Trophoblast cell (in vitro differentiated cells and primary cell): ENCODE measurements at regions not wholly inside any gene's neighbourhood (a gene's known extent, or its start where the extent isn't known, plus 50 kb on each side); places are given as distances from the start of the nearest gene placed in this dataset.

Source experiments
- DNase-seq, 2 donors: peaks; one replicate each; pipeline ENCODE4 v3.0.0-alpha.2; 2016
- H2AFZ ChIP-seq: 2 replicates; pipeline ENCODE4 v1.6.1; 2013; ENCODE audit warnings: low read length, moderate library complexity, mild to moderate bottlenecking; ENCODE audit not compliant: insufficient read depth, poor library complexity
- H2AK5ac ChIP-seq: 2 replicates; pipeline ENCODE4 v1.6.1; 2013; ENCODE audit warnings: mild to moderate bottlenecking, low read length
- H2BK120ac ChIP-seq: 2 replicates; pipeline ENCODE4 v1.6.1; 2013; ENCODE audit warnings: low read length, mild to moderate bottlenecking, moderate library complexity; ENCODE audit not compliant: insufficient read depth, poor library complexity
- H2BK12ac ChIP-seq: 2 replicates; pipeline ENCODE4 v1.6.1; 2013; ENCODE audit warnings: mild to moderate bottlenecking, low read length, moderate library complexity
- H2BK5ac ChIP-seq: 2 replicates; pipeline ENCODE4 v1.6.1; 2013; ENCODE audit warnings: low read length, low read depth, moderate library complexity, mild to moderate bottlenecking; ENCODE audit not compliant: poor library complexity
- H3K14ac ChIP-seq: 2 replicates; pipeline ENCODE4 v1.6.1; 2013; ENCODE audit warnings: mild to moderate bottlenecking, low read length
- H3K18ac ChIP-seq: 2 replicates; pipeline ENCODE4 v1.6.1; 2013; ENCODE audit warnings: mild to moderate bottlenecking, low read length
- H3K23ac ChIP-seq: 2 replicates; pipeline ENCODE4 v1.6.1; 2013; ENCODE audit warnings: low read length
- H3K27ac ChIP-seq: 2 replicates; pipeline ENCODE4 v1.5.1; 2013; ENCODE audit warnings: low read depth, mild to moderate bottlenecking, inconsistent platforms, low read length, moderate library complexity
- H3K27me3 ChIP-seq: 2 replicates; pipeline ENCODE4 v1.6.1; 2013; ENCODE audit warnings: inconsistent platforms, mild to moderate bottlenecking, low read length, moderate library complexity; ENCODE audit not compliant: insufficient read depth
- H3K36me3 ChIP-seq, 2 experiments: 1 replicate in 1 of 2; 2 replicates in 1 of 2; pipeline ENCODE4 v1.6.1; 2013; ENCODE audit warnings: low read length in 2 of 2, mild to moderate bottlenecking in 2 of 2, moderate library complexity in 1 of 2; ENCODE audit not compliant: insufficient read depth in 2 of 2, control insufficient read depth in 1 of 2
- H3K4ac ChIP-seq: 2 replicates; pipeline ENCODE4 v1.6.1; 2013; ENCODE audit warnings: low read depth, mild to moderate bottlenecking, low read length, moderate library complexity
- H3K4me1 ChIP-seq, 2 experiments: 1 replicate in 1 of 2; 2 replicates in 1 of 2; pipeline ENCODE4 v1.6.1; 2013; ENCODE audit warnings: low read length in 2 of 2, mild to moderate bottlenecking in 2 of 2, moderate library complexity in 1 of 2; ENCODE audit not compliant: insufficient read depth in 2 of 2, control insufficient read depth in 1 of 2
- H3K4me2 ChIP-seq: 2 replicates; pipeline ENCODE4 v1.6.1; 2013; ENCODE audit warnings: inconsistent platforms, mild to moderate bottlenecking, low read length, moderate library complexity
- H3K4me3 ChIP-seq: 2 replicates; pipeline ENCODE4 v1.5.1; 2013; ENCODE audit warnings: mild to moderate bottlenecking, low read depth, low read length, inconsistent platforms
- H3K79me1 ChIP-seq: one replicate; pipeline ENCODE4 v1.6.1; 2013; ENCODE audit warnings: low read length
- H3K79me2 ChIP-seq: 2 replicates; pipeline ENCODE4 v1.6.1; 2013; ENCODE audit warnings: low read length, mild to moderate bottlenecking; ENCODE audit not compliant: control insufficient read depth, insufficient read depth, poor library complexity
- H3K9ac ChIP-seq: 2 replicates; pipeline ENCODE4 v1.6.1; 2013; ENCODE audit warnings: mild to moderate bottlenecking, low read length
- H3K9me3 ChIP-seq: 2 replicates; pipeline ENCODE4 v1.6.1; 2013; ENCODE audit warnings: low read depth, mild to moderate bottlenecking, control low read depth, inconsistent platforms, low read length; ENCODE audit not compliant: insufficient read depth
- H4K12ac ChIP-seq: 2 replicates; pipeline ENCODE4 v1.6.1; 2013; ENCODE audit warnings: low read depth, mild to moderate bottlenecking, low read length, moderate library complexity
- H4K8ac ChIP-seq: 2 replicates; pipeline ENCODE4 v1.6.1; 2013; ENCODE audit warnings: low read depth, mild to moderate bottlenecking, low read length, moderate library complexity
- H4K91ac ChIP-seq: one replicate; pipeline ENCODE4 v1.6.1; 2013; ENCODE audit warnings: low read depth, mild to moderate bottlenecking, low read length, moderate library complexity
- WGBS: extraction: QIAGEN DNeasy Blood & Tissue Kit; methylation state at CpG from one replicate; pipeline ENCODE4 v1.1.7; 2013; ENCODE audit warnings: missing lambda C conversion rate; ENCODE audit not compliant: insufficient read length, insufficient coverage; ENCODE audit errors: extremely low coverage; 5-methylcytosine and 5-hydroxymethylcytosine counted together

DNA sequence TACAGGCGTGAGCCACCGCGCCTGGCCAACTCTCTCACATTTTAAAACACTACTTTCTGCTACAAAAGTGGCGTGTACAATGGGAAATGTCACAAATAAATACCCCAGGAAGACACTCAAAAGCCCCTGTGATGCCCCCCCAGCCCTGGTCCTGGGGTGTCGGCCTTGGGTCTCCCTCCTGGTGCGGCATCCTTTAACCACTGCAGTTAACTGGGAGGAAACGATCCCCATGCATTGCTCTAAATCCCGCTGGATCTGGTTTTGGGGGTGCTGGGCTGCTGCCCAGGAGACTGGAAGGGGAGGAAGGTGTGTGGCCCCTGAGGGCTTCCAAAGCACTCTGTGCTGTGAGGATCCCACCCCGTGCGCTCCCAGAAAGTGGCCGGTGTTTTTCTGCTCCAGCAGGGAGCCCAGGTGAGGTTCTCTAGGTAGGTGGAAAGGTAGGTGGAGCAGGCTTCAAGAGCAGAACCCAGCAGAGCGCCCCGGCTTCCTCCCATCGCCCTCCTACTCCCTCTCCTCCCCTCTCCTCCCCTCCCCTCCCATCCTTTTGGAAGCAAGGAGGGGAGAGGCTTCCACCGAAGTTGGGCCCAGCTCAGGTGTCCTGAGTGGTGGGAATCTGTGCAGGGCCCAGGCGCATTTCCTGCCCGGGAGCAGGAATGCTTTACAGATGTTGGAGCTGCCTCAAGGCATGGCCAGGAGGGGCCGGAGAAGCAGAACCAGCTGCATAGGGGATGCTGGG lies 363.3 kb downstream of the SEC14L1 start:
- Histone ChIP-seq H3K4me1 (peaks cover 0 to 2% of the 10 kb centered on the region in 2 experiments), H4K91ac (no peak overlapping the region), H3K14ac (no peak overlapping the region), H3K79me2 (no peaks in the 10 kb centered on the region), H3K23ac (no peak overlapping the region), H2BK120ac (no peak overlapping the region), H3K4ac (no peak overlapping the region), H2AFZ (no peak overlapping the region), H3K4me3 (no peak overlapping the region), H3K18ac (no peak overlapping the region), H2BK12ac (no peak overlapping the region), H2AK5ac (no peak overlapping the region), H4K8ac (no peak overlapping the region), H2BK5ac (no peak overlapping the region), H3K79me1 (no peaks in the 10 kb centered on the region), H4K12ac (no peak overlapping the region), H3K27me3 (no peaks in the 10 kb centered on the region), H3K36me3 (peaks cover 12 to 19% of the 10 kb centered on the region in 2 experiments), H3K9me3 (no peaks in the 10 kb centered on the region), H3K4me2 (no peak overlapping the region), H3K27ac (no peak overlapping the region), H3K9ac (no peak overlapping the region)
- no CpG with 5 or more reads among the region's 18 CpGs for WGBS
- peak; percentile 48 to 57 for DNase-seq

DNA sequence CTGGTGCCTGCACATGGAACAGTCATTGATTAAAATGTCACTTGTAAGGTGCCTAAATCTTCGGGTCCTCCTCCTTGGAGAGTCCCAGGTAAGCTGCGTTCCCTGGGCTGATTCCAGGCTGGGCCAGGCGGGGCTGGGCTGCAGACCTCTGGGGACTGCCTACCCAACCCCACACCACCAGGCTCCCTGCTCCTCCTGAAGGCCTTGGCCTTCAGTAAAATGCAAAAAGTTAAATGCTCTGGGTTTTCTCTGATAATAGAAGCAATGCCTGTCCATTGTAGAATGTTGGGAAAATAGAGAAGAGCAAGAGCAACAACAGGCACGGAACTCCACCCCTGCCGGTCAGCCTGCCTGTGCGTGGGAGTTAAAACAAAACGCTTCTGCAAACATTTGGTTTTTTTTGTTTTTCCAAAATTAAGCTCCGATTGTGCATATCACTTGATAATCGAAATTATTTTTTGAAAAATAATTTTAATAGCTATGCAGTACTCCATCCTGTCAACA lies 363.9 kb downstream of the SEC14L1 start:
- Histone ChIP-seq H4K8ac (no peak overlapping the region), H3K79me1 (no peaks in the 10 kb centered on the region), H2AK5ac (no peak overlapping the region), H3K4me1 (peaks cover 0 to 2% of the 10 kb centered on the region in 2 experiments), H3K27ac (no peak overlapping the region), H3K4ac (no peak overlapping the region), H4K12ac (no peak overlapping the region), H3K9ac (no peak overlapping the region), H4K91ac (no peak overlapping the region), H2BK5ac (no peak overlapping the region), H3K18ac (no peak overlapping the region), H2BK120ac (no peak overlapping the region), H3K14ac (no peak overlapping the region), H3K23ac (no peak overlapping the region), H3K79me2 (no peaks in the 10 kb centered on the region), H3K9me3 (no peaks in the 10 kb centered on the region), H3K4me2 (no peak overlapping the region), H2AFZ (no peak overlapping the region), H3K4me3 (no peak overlapping the region), H3K27me3 (no peaks in the 10 kb centered on the region), H3K36me3 (peaks cover 7 to 13% of the 10 kb centered on the region in 2 experiments), H2BK12ac (no peak overlapping the region)
- WGBS: no CpG with 5 or more reads among the region's 9 CpGs
- no peak for DNase-seq

DNA sequence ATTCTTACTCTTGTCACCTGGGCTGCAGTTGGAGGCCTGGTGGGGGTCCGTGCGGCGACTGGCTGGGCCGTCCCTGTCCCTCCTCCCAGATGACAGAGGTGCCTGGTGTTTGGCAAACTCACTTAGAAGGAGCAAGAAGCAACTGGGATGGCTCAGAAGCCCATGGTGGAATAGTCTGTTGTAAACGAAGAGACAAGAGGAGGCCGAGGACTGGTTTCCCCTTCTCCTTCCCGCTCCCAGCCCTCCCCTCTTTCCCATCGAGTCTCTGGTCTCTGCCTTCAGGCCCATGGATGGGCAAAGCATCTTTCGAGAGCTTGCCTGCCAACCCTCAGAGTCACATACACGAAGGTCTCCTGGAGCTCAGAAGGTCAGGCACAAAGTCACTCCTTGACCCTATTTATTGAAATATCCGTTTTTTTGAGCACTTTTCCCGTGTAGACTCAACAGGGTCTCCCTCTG lies 364.4 kb downstream of the SEC14L1 start:
- H4K8ac ChIP-seq: no peak overlapping the region
- H3K18ac ChIP-seq: no peak overlapping the region
- no peak overlapping the region for H4K12ac ChIP-seq
- no peaks in the 10 kb centered on the region for H3K79me1 ChIP-seq
- no peak overlapping the region for H3K4me3 ChIP-seq
- no peak overlapping the region for H2BK5ac ChIP-seq
- H3K36me3 ChIP-seq: peaks cover 4 to 8% of the 10 kb centered on the region in 2 experiments
- H4K91ac ChIP-seq: no peak overlapping the region
- H3K27me3 ChIP-seq: no peaks in the 10 kb centered on the region
- H3K79me2 ChIP-seq: no peaks in the 10 kb centered on the region
- no peak overlapping the region for H3K23ac ChIP-seq
- H3K4me1 ChIP-seq: peaks cover 0 to 2% of the 10 kb centered on the region in 2 experiments
- no peak for DNase-seq
- H3K14ac ChIP-seq: no peak overlapping the region
- no peak overlapping the region for H2BK120ac ChIP-seq
- H2AK5ac ChIP-seq: no peak overlapping the region
- no CpG with 5 or more reads among the region's 12 CpGs for WGBS
- no peak overlapping the region for H3K9ac ChIP-seq
- H3K9me3 ChIP-seq: peaks cover 3% of the 10 kb centered on the region
- no peak overlapping the region for H3K4me2 ChIP-seq
- no peak overlapping the region for H3K27ac ChIP-seq
- no peak overlapping the region for H2BK12ac ChIP-seq
- H3K4ac ChIP-seq: no peak overlapping the region
- no peak overlapping the region for H2AFZ ChIP-seq

DNA sequence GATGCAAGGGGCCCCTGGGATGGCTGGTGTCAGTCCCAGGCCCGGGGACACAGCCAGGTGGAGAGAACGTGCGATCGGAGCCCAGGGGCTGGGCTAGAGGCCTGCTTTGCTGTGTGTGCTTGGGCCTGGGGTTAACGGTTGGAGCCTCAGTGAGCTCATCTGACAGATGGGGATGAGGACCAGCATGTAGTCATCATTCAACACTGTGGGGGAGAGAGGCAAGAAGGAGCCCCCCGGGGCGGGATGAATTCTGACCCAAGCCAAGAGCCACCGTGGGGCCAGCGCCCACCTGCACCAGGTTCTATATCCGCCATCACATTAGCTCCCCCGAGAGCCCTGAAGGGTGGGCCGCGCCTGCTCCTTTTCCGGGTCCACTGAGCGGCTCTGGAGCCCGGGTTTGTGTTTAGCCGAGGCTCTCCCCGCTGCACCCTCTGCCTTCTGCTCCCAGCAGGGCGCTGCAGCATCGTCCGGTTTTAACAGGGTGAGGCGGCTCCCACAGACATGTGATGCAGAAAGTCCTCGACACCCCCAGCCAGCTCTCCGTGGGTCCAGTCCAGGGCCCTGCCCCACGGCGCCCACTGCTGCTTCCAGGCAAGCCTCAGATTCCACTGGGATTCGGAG lies 365.7 kb downstream of the SEC14L1 start:
- Histone ChIP-seq H3K9me3 (peaks cover 9% of the 10 kb centered on the region), H3K27me3 (no peaks in the 10 kb centered on the region), H3K23ac (no peak overlapping the region), H4K91ac (no peak overlapping the region), H2AK5ac (no peak overlapping the region), H3K4me3 (no peak overlapping the region), H3K14ac (no peak overlapping the region), H3K4ac (no peak overlapping the region), H3K79me1 (no peaks in the 10 kb centered on the region), H2AFZ (no peak overlapping the region), H4K8ac (no peak overlapping the region), H3K18ac (no peak overlapping the region), H2BK120ac (no peak overlapping the region), H2BK12ac (no peak overlapping the region), H3K4me2 (no peak overlapping the region), H3K36me3 (peaks cover 0 to 3% of the 10 kb centered on the region in 2 experiments), H3K4me1 (peaks cover 0 to 2% of the 10 kb centered on the region in 2 experiments), H3K27ac (no peak overlapping the region), H3K9ac (no peak overlapping the region), H2BK5ac (no peak overlapping the region), H3K79me2 (no peaks in the 10 kb centered on the region), H4K12ac (no peak overlapping the region)
- no peak for DNase-seq
- WGBS: no CpG with 5 or more reads among the region's 27 CpGs
